Liver (tissue), 3 donors: ENCODE measurements at regions not wholly inside any gene's neighbourhood (a gene's known extent, or its start where the extent isn't known, plus 50 kb on each side); places are given as distances from the start of the nearest gene placed in this dataset.

Source experiments
- GABPA ChIP-seq, 2 donors: IDR thresholded peaks in 1 of 2; conservative IDR thresholded peaks in 1 of 2; 2 replicates each; pipeline ENCODE4 v1.6.1; 2016; ENCODE audit warnings: antibody characterized with exemption in 2 of 2, mild to moderate bottlenecking in 1 of 2, moderate library complexity in 1 of 2
- JUND ChIP-seq, 2 donors: IDR thresholded peaks; 2 replicates each; pipeline ENCODE4 v1.6.1; 2016; ENCODE audit warnings: antibody characterized with exemption in 2 of 2
- NR2F2 ChIP-seq: IDR thresholded peaks from 2 replicates; pipeline ENCODE4 v1.6.1; 2016; ENCODE audit warnings: antibody characterized with exemption
- RAD21 ChIP-seq, 2 donors: IDR thresholded peaks; 2 replicates each; pipeline ENCODE4 v1.6.1; 2016; ENCODE audit warnings: antibody characterized with exemption in 2 of 2, mild to moderate bottlenecking in 2 of 2
- RXRA ChIP-seq, 2 donors: IDR thresholded peaks; 2 replicates each; pipeline ENCODE4 v1.6.1; 2017 to 2018; ENCODE audit warnings: antibody characterized with exemption in 2 of 2, mild to moderate bottlenecking in 1 of 2
- TAF1 ChIP-seq: conservative IDR thresholded peaks from 2 replicates; pipeline ENCODE4 v1.6.1; 2016; ENCODE audit warnings: antibody characterized with exemption, mild to moderate bottlenecking
- YY1 ChIP-seq: IDR thresholded peaks from 2 replicates; pipeline ENCODE4 v1.6.1; 2016; ENCODE audit warnings: antibody characterized with exemption, mild to moderate bottlenecking
- TF ChIP-seq, protein P1 (sequence below): fragments of 150-350 bp; IDR thresholded peaks from 2 replicates; pipeline ENCODE4 v1.5.1; 2017; ENCODE audit warnings: improper control_type of control experiment, low read depth, low read length; ENCODE audit not compliant: missing input control
- TF ChIP-seq, protein P2 (sequence below): IDR thresholded peaks from 2 replicates; pipeline ENCODE4 v1.6.1; 2016; ENCODE audit warnings: antibody characterized with exemption
- donor health status: healthy.
- donor health status: healthy.

DNA sequence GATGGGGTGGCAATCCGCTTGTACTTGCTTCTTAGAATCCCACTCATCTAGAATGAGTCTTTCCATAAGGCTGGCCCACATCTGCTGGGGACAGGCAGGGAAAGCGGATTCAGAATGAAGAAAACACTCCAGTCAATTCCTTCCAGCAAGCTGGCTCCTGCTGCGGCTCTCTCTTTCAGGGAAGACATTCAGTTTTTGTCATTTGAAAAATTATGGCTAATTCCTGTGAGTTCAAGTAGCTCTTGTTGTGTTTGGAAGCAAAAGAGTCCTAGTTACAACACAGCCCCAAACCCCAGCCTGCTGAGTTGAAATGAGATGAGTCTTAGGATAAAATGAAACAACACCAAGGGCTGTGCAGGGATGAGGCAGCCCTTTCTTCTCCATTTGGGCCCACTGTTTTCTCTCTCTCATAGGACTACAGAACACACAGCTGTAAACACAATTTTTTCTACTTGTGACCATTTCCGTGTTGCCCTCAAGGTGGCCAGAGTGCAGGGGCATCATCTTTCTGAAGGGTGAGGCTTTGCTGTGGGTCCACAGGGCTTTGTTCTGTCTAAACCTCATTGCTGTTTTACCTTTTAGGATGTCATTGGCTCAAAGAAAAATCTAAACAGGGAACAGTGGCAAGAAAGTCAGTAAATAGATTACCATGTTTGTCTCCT lies 90.8 kb upstream of the EEPD1 start:
- no peak for TF ChIP-seq JUND (IDR thresholded peaks at IDR 0.05)
- TF ChIP-seq, protein P1, sequence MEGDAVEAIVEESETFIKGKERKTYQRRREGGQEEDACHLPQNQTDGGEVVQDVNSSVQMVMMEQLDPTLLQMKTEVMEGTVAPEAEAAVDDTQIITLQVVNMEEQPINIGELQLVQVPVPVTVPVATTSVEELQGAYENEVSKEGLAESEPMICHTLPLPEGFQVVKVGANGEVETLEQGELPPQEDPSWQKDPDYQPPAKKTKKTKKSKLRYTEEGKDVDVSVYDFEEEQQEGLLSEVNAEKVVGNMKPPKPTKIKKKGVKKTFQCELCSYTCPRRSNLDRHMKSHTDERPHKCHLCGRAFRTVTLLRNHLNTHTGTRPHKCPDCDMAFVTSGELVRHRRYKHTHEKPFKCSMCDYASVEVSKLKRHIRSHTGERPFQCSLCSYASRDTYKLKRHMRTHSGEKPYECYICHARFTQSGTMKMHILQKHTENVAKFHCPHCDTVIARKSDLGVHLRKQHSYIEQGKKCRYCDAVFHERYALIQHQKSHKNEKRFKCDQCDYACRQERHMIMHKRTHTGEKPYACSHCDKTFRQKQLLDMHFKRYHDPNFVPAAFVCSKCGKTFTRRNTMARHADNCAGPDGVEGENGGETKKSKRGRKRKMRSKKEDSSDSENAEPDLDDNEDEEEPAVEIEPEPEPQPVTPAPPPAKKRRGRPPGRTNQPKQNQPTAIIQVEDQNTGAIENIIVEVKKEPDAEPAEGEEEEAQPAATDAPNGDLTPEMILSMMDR = no peak
- TF ChIP-seq RAD21 (IDR thresholded peaks at IDR 0.05) = no peak
- TF ChIP-seq, protein P2, sequence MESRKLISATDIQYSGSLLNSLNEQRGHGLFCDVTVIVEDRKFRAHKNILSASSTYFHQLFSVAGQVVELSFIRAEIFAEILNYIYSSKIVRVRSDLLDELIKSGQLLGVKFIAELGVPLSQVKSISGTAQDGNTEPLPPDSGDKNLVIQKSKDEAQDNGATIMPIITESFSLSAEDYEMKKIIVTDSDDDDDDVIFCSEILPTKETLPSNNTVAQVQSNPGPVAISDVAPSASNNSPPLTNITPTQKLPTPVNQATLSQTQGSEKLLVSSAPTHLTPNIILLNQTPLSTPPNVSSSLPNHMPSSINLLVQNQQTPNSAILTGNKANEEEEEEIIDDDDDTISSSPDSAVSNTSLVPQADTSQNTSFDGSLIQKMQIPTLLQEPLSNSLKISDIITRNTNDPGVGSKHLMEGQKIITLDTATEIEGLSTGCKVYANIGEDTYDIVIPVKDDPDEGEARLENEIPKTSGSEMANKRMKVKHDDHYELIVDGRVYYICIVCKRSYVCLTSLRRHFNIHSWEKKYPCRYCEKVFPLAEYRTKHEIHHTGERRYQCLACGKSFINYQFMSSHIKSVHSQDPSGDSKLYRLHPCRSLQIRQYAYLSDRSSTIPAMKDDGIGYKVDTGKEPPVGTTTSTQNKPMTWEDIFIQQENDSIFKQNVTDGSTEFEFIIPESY = no peak
- no peak for TF ChIP-seq TAF1
- no peak for TF ChIP-seq RXRA (IDR thresholded peaks at IDR 0.05)
- TF ChIP-seq NR2F2 = no peak
- no peak for TF ChIP-seq YY1
- TF ChIP-seq GABPA (IDR thresholded peaks at IDR 0.05 in 1 of 2, conservative IDR thresholded peaks at IDR 0.05 in 1 of 2) = no peak
